HG03196 (cell line): ENCODE measurements at regions not wholly inside any gene's neighbourhood (a gene's known extent, or its start where the extent isn't known, plus 50 kb on each side); places are given as distances from the start of the nearest gene placed in this dataset.
"Not testable (repeated sequence)": the region's sequence is repeated elsewhere in the genome, so short reads cannot be mapped to it uniquely, and the experiment has no call there.

Experiments
- ATAC-seq: cut with Tn5 transposase; IDR thresholded peaks from one replicate; pipeline ENCODE4 v1.9.1; 2021; ENCODE audit not compliant: unreplicated experiment

DNA sequence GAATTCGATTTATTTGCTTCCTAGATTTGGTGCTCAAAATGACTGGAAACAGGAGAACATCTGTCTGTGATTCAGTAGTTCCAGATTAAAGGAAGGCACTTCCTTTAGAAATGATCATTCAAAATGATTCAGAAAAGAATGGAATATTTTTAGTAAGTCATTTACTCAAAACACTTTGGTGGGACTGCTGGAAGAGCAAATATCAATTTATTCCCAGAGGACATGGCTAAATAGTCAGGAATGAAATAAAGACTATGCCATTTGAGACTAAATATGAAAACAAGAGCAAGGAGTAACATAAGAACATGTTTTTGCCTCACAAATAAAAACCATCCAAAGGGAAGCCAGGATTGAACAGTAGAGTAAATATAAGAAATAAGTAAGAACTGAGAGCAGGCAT is 138.6 kb upstream of the RASA1 start:
- no peak for ATAC-seq

DNA sequence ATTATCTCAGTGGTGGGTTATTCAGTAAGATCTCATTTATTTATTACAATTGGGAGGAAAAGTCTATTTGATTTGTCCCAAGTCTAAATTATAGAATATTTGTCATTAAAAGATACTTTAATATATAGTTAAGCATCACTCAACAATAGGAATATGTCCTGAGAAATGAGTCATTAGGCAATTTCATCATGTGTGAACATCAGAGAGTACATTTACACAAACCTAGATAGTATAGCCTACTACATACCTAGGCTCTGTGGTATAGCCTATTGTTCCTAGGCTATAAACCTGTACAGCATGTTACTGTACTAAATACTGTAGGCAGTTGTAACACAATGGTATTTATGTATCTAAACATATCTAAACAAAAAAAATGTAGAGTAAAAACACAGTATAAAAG is 135.0 kb upstream of the RASA1 start:
- no peak for ATAC-seq

DNA sequence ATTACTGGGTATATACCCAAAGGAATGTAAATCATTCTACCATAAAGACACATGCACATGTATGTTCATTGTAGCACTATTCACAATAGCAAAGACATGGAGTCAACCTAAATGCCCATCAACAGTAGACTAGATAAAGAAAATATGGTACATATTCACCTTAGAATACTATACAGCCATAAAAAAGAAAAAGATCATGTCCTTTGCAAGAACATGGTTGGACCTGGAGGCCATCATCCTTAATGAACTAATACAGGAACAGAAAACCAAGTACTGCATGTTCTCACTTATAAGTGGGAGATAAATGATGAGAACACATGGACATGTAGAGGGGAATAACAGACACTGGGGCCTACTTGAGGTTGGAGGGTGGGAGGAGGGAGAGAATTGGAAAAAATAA is 133.2 kb upstream of the RASA1 start:
- not testable (repeated sequence) for ATAC-seq

DNA sequence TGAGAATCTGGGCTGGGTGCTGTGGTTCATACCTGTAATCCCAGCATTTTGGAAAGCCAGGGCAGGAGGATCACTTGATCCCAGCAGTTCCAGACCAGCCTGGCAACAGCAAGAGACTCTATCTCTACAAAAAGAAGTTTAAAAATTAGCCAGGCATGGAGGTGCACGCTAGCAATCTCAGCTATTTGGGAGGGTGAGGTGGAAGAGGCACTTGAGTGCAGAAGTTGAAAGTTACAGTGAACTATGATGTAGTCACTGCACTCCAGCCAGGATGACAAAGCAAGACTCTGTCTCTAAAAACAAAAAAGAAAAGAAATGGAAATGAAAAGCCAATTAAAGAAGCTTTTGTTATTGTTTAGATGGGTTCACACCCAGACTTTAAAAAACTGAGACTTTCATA is 131.6 kb upstream of the RASA1 start:
- no peak for ATAC-seq

DNA sequence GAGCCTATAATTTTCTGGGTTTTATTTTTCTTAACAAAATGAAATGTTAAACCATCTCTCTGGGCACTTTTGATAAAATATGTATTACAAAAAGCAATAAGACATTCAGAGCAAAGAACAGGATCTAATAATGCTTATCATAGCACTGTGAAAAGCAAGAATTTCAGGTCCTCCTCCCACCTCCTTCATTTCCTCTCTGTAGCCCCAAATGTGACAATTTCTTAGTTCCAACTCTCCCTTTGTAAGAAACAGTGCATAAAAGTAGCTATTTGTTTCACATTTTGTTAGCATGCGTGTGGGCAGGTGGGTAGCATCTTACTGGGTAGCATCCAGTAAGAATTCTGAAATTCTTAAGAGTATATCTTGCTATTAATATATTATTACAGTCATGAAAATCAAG is 130.9 kb upstream of the RASA1 start:
- no peak for ATAC-seq

DNA sequence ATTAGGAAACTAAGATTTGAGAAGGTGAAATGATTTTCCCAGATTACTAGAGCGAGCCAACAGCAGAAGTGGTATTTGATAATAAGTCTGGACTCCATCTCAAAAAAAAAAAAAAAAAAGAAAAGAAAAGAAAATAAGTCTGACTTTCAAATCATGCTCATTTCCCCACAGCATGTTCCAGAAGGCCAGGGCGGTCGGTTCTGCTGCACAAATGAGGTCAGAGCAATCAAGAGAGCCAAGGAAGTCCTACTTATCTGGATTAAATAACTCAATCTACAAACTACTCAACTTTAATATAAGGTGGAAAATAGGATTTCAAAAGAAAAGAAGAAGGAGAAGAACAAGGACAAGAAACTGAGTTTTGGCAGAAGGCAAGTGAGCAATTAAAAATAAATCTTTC is 130.4 kb upstream of the RASA1 start:
- no peak for ATAC-seq

DNA sequence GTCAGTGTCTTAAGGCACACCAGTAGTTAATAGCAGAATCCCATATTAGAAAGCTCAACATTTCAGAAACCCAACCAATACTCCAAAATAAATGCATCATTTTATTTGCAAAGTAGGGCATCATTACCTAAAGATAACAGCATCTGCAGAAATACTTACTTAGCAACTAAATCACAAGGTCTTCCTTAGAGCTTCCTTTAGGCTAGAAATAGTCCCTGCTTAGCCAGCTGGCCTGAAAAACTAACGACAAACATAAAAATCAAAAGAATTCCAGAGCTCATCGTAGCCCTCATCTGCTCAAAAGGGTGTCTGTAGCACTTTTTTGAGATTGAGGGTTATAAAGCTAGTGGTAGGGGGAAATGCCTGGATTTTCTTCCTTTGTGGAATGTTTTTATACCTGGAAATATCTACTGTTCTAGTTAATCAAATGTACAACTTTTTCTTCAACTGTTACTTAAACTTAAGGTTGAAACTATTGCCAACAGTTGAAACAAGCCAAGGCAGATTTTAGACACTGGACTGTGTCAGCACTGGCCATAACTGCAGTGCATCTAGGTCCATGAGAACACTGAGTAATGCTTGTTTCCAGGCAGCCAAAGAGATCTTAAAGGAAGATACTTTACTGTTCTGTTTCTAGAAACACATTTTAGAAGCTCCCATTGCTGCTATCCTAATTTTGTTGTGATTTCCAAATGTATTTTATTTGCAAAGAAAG is 129.4 kb upstream of the RASA1 start:
- no peak for ATAC-seq

DNA sequence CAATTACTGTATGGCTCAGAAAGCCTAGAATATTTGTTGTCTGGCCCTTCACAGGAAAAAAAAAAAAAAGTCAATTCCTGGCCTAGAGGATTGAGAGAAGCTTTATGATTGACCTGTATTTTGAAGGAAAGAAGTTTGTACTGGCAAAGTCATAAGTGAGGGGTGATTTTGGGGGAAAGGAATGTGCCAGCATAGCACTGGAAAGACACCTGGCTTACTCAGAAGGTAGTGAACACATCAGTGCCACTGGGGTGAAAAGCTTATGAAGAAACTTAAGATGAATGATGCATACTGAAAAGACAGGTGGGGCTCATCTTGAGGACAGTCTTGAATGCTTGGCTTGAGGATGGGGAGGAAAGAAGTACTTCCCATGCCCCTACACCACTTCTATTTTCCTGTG is 127.9 kb upstream of the RASA1 start:
- no peak for ATAC-seq

DNA sequence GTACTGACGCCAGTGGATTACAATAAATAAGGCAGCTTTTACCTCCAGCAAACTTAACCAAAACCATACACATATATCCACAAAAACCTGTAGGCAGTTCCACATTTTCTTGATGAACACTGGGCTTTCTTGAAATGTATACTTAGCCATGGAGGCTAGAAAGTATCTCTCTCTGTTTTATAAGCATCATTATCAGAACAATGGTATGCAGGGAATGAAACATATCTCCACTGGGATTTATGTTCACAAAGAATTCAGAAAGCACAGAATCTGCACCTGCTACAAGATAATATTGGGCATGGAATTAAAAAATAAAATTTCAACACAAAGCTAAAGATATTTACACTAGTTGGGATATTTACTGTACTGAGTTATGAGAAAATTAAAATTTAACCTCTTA is 126.1 kb upstream of the RASA1 start:
- ATAC-seq: no peak

DNA sequence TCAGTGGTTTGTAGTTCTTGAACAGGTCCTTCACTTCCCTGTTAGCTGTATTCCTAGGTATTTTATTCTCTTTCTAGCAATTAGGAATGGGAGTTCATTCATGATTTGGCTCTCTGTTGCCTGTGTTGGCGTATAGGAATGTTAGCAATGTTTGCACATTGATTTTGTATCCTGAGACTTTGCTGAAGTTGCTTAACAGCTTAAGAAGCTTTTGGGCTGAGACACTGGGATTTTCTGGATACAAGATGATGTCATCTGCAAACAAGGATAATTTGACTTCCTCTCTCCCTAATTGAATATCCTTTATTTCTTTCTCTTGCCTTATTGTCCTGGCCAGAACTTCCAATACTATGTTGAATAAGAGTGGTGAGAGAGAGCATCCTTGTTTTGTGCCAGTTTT is 121.8 kb upstream of the RASA1 start:
- ATAC-seq: not testable (repeated sequence)

DNA sequence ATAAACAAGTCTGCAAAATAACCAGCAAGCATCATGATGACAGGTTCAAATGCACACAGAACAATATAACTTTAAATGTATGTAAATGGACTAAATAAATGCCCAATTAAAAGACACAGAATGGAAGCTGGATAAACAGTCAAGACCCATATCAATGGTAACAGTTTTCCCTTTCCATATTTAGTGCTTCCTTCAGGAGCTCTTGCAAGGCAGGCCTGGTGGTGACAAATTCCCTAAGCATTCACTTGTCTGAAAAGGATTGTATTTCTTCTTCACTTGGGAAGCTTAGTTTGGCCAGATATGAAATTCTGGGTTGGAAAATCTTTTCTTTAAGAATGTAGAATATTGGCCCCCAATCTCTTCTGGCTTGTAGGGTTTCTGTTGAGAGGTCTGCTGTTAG is 120.2 kb upstream of the RASA1 start:
- no peak for ATAC-seq

DNA sequence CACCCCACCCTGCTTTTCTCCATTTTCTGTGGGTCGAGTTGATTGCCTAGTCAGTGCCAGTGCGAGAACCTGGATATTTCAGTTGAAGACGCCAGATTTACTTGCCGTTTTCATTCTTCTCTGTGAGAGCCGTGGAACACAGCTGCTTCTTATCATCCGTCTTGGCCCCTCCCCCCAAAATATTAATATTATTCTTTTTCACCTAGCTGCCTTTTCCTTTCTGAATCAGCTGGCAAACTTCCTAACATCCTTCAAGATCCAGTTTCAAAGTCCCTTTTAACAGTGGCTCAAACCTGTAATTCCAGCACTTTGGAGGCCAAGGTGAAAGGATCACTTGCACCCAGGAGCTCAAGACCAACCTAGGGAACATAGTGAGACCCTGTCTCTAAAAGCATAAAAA is 117.1 kb upstream of the RASA1 start:
- no peak for ATAC-seq

DNA sequence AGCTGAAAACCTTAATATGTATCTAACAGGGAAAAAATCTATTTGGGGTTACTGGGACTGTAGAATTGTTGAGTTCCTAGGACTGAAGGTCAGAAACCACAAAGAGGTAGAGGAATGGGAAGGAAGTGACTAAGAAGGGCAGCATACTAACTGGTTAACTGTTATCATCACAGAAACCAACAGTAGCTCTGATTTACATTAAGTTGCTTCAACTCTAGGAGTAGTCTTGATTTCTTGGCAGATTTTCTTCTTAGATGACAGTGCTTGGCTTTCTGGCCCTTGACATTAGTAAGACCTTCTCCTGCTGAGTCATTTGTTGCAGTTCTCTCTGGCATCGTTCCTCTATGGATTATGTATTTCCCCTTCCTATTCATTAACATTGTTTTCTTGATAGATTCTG is 116.1 kb upstream of the RASA1 start:
- ATAC-seq: no peak

DNA sequence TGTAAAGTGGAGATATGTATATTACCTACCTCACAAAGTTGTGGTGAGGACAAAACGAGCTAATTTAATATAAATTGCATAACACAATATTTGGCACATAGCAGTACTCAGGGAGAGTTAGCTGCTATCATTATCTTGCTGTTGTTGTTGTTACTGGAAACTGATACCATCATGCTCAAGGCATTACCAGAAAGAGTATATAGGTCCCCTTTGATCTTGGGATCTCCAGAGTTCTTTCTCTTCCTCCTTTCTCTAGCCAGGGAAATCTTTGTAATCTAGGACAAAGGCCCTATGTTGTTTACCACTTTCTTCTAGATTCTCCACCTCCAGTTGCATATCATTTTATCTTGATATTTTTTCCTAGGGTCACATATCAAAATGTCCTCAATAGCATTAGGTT is 114.8 kb upstream of the RASA1 start:
- ATAC-seq: no peak

DNA sequence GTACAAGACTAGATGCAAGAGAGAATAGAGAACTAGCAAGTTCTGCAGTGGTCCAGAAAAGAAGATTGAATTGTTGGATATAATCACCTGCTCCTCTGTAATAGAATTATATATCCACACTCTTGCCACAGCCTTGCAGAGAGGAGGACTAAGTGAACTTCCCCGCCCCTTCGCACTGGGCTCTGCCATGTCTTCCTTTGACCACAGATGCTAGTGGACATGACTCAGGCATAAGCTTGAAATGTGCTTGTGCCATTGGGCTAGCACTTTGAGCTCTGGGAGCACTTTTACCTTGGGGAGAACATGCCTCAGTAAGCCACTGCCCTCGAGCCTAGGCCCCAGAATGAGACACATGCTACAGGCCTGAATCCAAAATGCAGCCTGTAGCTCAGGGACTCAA is 113.5 kb upstream of the RASA1 start:
- ATAC-seq: no peak

DNA sequence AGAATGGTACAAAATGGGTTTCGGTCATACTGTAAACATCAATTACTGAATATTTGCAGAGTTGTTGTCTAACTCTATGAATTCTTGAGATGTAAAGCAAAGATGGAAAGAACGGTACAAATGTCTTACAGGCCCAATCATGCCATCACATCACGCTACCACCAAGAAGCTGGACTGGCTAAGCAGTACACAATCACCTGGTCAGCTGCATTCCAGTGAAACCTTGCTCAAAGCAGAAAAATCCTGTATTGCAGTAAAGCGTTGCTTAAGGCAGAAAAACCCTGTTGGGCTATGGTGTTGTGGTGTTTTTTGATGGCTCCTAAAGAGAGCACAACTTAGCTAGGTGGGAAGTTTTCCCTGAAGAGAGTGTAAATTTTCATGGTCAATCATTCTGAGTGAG is 112.6 kb upstream of the RASA1 start:
- no peak for ATAC-seq

DNA sequence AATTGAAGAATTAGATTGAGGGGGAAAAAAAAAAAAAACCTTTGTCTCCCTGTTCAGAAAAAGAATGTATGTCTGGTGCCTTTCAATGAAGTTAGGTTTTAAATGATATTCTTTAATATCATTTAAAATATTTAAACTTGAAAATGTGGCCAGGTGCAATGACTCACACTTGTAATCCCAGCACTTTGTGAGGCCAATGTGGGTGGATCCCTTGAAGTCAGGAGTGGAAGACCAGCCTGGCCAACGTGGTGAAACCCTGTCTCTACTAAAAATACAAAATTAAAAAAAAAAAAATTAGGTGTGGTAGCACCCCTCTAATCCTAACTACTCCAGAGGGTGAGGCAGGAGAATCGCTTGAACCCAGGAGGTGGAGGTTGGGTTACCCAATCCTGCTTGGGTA is 111.1 kb upstream of the RASA1 start:
- no peak for ATAC-seq

DNA sequence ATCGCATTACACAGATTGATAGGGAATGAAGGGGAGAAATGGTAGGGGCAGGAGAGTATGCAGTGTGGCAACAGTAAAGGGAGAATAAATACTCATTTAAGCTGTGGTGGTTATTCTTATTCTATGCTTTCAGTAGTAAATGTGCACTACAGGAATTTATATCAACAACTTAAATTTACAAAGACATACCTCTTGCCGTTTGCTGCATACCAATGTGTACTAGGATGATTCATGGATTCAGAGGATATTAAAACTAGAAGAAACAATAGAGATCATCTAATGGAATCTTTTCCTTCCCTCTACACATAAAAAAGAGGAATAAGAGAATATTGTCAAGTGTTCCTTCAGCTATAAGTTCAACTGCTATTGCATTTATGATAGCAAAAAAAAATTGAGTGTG is 103.3 kb upstream of the RASA1 start:
- no peak for ATAC-seq

DNA sequence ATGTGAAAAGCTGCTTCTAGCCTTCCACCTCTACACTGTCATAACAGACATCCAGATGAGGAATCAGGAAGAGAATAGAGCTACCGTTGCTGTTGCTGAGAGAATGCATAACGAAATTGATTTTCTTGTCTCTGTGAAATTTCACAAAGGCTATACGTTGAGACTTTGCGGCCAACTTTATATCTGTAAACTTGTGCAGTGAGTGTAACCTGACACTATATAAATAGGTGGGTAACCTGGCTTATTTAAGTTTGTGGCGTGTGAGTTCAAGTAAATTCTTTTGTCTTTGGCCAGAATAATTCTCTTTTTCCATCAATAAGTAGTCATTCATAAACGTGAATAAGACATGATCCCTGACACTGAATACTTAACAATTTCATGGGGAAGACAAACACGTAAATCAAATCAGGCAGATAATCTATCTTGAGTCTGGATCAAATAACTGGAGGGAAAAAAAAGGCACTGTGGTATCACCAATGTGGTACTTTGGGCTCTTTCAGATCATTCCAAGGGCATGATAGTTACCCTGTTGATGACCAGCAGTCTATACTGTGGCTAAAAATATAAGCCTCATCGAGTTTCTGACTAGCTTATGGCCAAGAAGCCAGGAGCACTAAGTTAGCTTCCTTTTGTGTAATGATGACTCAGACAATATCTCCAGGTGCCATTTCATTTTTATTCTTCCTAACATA is 98.2 kb upstream of the RASA1 start:
- no peak for ATAC-seq

DNA sequence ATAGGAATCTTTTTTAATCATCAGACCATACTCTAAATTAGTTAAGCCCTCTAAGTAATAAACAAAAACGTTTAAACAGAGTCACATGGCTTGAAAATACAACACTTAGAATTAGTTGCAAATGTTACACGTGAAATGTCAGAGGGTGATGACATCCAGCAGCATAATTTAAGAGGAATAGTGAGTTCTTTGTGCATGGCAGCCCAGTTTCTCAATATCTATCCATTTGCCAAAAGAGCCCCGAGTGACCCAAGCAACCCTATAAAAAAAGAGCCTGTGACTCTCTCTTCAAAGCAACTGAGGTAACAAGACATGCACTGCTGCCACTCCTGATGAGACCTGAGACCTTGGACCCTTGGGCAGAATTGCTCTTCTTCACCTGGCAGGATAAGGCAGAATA is 96.9 kb upstream of the RASA1 start:
- no peak for ATAC-seq

DNA sequence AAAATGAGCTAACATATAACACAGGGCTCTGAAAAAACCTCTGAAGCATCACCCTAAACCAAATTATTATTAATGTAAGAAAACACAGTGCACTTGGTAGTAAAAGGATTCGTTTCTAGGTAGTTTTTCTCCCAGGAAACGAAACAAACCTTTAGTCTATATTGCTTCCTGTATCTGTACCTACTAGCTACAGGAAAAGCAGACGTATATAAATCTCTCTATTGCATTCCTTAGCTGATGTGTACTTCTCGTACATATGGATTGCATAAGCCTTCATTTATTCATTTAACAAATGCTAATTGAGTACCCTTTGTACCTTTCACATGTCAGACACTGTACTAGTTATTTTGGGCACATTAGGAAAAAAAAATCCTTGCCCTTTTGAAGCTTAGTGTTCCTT is 85.0 kb upstream of the RASA1 start:
- no peak for ATAC-seq

DNA sequence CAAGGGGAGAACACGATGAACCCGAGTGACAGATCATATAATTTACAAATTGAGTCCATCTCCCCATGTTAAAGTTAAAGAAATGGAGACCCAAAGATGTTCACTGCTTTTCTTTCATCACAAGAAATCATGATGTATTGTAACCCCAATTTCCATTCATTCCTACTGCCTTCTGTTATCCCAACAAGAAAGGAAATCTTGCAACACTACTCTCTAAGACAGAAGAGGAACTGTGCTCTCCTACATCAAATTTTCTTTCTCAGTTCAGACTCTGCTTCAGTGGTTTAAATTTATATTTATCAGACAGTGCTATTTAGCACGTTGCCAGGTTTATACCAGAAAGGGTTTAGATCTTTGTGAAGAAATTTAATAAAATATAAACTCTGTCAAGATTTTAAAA is 83.8 kb upstream of the RASA1 start:
- no peak for ATAC-seq

DNA sequence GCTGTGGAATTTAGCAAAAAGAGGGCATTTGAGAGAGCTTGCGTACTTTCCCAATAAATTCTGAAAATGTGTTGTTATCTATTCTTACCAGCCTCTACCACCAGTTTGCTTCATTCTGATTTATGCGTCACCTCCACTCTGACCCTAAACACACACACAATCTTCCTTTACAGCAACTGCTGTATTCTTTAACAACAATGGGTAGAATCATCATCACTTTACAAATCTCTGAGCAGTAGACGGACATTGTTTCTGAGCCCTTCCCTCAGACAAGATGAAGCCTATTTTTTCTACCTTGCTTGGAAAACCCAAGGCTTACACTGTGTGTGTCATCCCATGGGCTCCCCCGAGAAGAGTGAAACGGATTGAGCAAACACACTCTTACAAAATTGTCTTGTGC is 83.1 kb upstream of the RASA1 start:
- no peak for ATAC-seq
